SU-DHL-6 (cell line): ENCODE measurements at regions not wholly inside any gene's neighbourhood (a gene's known extent, or its start where the extent isn't known, plus 50 kb on each side); places are given as distances from the start of the nearest gene placed in this dataset.

Experiments used
- H2AFZ ChIP-seq: fragments of 200-600 bp; sonication (generic); 2 replicates; pipeline ENCODE4 v1.6.1; 2014; ENCODE audit warnings: low read depth, mild to moderate bottlenecking, moderate library complexity, mixed read lengths, antibody characterized with exemption, low read length; ENCODE audit not compliant: severe bottlenecking
- H3F3A ChIP-seq: fragments of 200-600 bp; shearing (Covaris generic); 2 replicates; pipeline ENCODE4 v1.6.0; 2016; ENCODE audit warnings: antibody characterized with exemption, mild to moderate bottlenecking; ENCODE audit not compliant: insufficient read depth
- H3K27ac ChIP-seq: fragments of 200-600 bp; sonication (generic); 2 replicates; pipeline ENCODE4 v1.5.1; 2016; ENCODE audit warnings: low read depth, mild to moderate bottlenecking, low read length, moderate library complexity, mixed read lengths
- H3K27me3 ChIP-seq: fragments of 200-600 bp; sonication (generic), shearing (Covaris generic); 2 replicates; pipeline ENCODE4 v1.6.0; 2014; ENCODE audit warnings: mild to moderate bottlenecking, low read length
- H3K36me3 ChIP-seq: fragments of 200-600 bp; sonication (generic); 2 replicates; pipeline ENCODE4 v1.6.1; 2014; ENCODE audit warnings: mild to moderate bottlenecking, low read length, mixed read lengths
- H3K4me2 ChIP-seq: fragments of 300-600, 200-600 bp; shearing (Covaris generic), sonication (generic); 2 replicates; pipeline ENCODE4 v1.6.0; 2014; ENCODE audit warnings: low read length, low read depth, mild to moderate bottlenecking; ENCODE audit not compliant: poor library complexity, severe bottlenecking
- H3K4me3 ChIP-seq: fragments of 200-600 bp; sonication (generic); 2 replicates; pipeline ENCODE4 v1.5.1; 2014; ENCODE audit warnings: antibody characterized with exemption, low read length, mild to moderate bottlenecking, mixed read lengths; ENCODE audit not compliant: insufficient read depth, poor library complexity, severe bottlenecking
- H3K79me2 ChIP-seq: fragments of 200-600 bp; sonication (generic); 2 replicates; pipeline ENCODE4 v1.6.1; 2014; ENCODE audit warnings: mild to moderate bottlenecking, low read length, moderate library complexity; ENCODE audit not compliant: insufficient read depth
- H3K9ac ChIP-seq: fragments of 200-600 bp; sonication (generic); 2 replicates; pipeline ENCODE4 v1.7.0; 2014; ENCODE audit warnings: mild to moderate bottlenecking, low read length
- H3K9me2 ChIP-seq: fragments of 200-600 bp; sonication (generic); replicated peaks from 2 replicates; pipeline ENCODE4 v1.6.1; 2014; ENCODE audit warnings: low read length; ENCODE audit not compliant: insufficient read depth
- H3K9me3 ChIP-seq: fragments of 200-600 bp; sonication (generic); 2 replicates; pipeline ENCODE4 v1.6.1; 2014; ENCODE audit warnings: low read length, mixed read lengths; ENCODE audit not compliant: insufficient read depth
- H4K20me1 ChIP-seq: fragments of 200-600 bp; sonication (generic); 2 replicates; pipeline ENCODE4 v1.6.1; 2014; ENCODE audit warnings: low read depth, mild to moderate bottlenecking, antibody characterized with exemption, low read length, moderate library complexity, mixed read lengths
- CTCF ChIP-seq: fragments of 200-600 bp; sonication (generic); IDR thresholded peaks from one replicate; pipeline ENCODE4 v1.5.1; 2017; ENCODE audit warnings: antibody characterized with exemption, mild to moderate bottlenecking, low read length, moderate library complexity; ENCODE audit not compliant: insufficient read depth, poor library complexity, severe bottlenecking
- EZH2phosphoT487 ChIP-seq: fragments of 200-600 bp; sonication (generic), shearing (Covaris generic); conservative IDR thresholded peaks from 2 replicates; pipeline ENCODE4 v1.6.1; 2018; ENCODE audit warnings: mild to moderate bottlenecking, antibody characterized with exemption, low read length, moderate library complexity, mixed read lengths

GRCh38 chr15:25242957-25243799, 195.6 kb downstream of the UBE3A start:
- Histone ChIP-seq H3K9me2 (no peaks in the 10 kb centered on the region), H3K4me2 (no peak overlapping the region), H3K9me3 (no peaks in the 10 kb centered on the region), H3K9ac (no peak overlapping the region), H3K36me3 (no peaks in the 10 kb centered on the region), H3K79me2 (no peaks in the 10 kb centered on the region), H2AFZ (no peak overlapping the region), H3K4me3 (no peak overlapping the region), H4K20me1 (no peaks in the 10 kb centered on the region), H3F3A (no peaks in the 10 kb centered on the region), H3K27me3 (no peaks in the 10 kb centered on the region), H3K27ac (no peak overlapping the region)
- no peak for TF ChIP-seq CTCF
- no peak for TF ChIP-seq EZH2phosphoT487

- H4K20me1 ChIP-seq, result no peaks in the 10 kb centered on the region
- no peaks in the 10 kb centered on the region for H3K79me2 ChIP-seq
- H3K9me3 ChIP-seq, result no peaks in the 10 kb centered on the region
- H3K9me2 ChIP-seq, result no peaks in the 10 kb centered on the region
- no peak overlapping the region for H3K9ac ChIP-seq
- no peak overlapping the region for H3K4me3 ChIP-seq
- no peak overlapping the region for H3K27ac ChIP-seq
- no peaks in the 10 kb centered on the region for H3K27me3 ChIP-seq
- TF ChIP-seq EZH2phosphoT487 (no peak), CTCF (no peak)
- H2AFZ ChIP-seq, result no peak overlapping the region
- H3K4me2 ChIP-seq, result no peak overlapping the region
- no peaks in the 10 kb centered on the region for H3F3A ChIP-seq
- no peaks in the 10 kb centered on the region for H3K36me3 ChIP-seq
These were observed 195.1 kb downstream of the UBE3A start for GRCh38 chr15:25243800-25244097.

- Histone ChIP-seq H3K27ac (no peak overlapping the region), H3K4me2 (no peak overlapping the region), H3F3A (no peaks in the 10 kb centered on the region), H4K20me1 (no peaks in the 10 kb centered on the region), H3K4me3 (no peak overlapping the region), H3K9me3 (no peaks in the 10 kb centered on the region), H3K79me2 (no peaks in the 10 kb centered on the region), H3K36me3 (no peaks in the 10 kb centered on the region), H3K9me2 (no peaks in the 10 kb centered on the region), H3K27me3 (no peaks in the 10 kb centered on the region), H3K9ac (no peak overlapping the region), H2AFZ (no peak overlapping the region)
- TF ChIP-seq CTCF (no peak), EZH2phosphoT487 (no peak)
These were observed 193.9 kb downstream of the UBE3A start for GRCh38 chr15:25244731-25245585.
